Astrocyte (in vitro differentiated cells and primary cell): ENCODE measurements at regions not wholly inside any gene's neighbourhood (a gene's known extent, or its start where the extent isn't known, plus 50 kb on each side); places are given as distances from the start of the nearest gene placed in this dataset.
A peak's percentile ranks its signal among the peaks of the same experiment; 100 is the strongest.

ENCODE experiments used
- DNase-seq: peaks from one replicate; pipeline ENCODE4 v3.0.0-alpha.2; 2010; ENCODE audit warnings: low read depth
- FAIRE-seq: peaks from 2 replicates; lab custom pipeline; 2011; peaks lifted over from hg19 to GRCh38; lab: Jason Lieb, UNC
- H2AFZ ChIP-seq: 2 replicates; pipeline ENCODE4 v1.6.0; 2012; ENCODE audit warnings: low read depth, low read length, inconsistent platforms
- H3K27ac ChIP-seq: 2 replicates; pipeline ENCODE4 v1.5.1; 2011; ENCODE audit warnings: low read depth, low read length, inconsistent platforms
- H3K27me3 ChIP-seq: 2 replicates; pipeline ENCODE4 v1.6.0; 2011; ENCODE audit warnings: low read length, inconsistent platforms; ENCODE audit not compliant: insufficient read depth
- H3K36me3 ChIP-seq: 2 replicates; pipeline ENCODE4 v1.5.1; 2011; ENCODE audit warnings: low read length, inconsistent platforms; ENCODE audit not compliant: insufficient read depth
- H3K4me1 ChIP-seq: 2 replicates; pipeline ENCODE4 v1.5.1; 2011; ENCODE audit warnings: low read length, inconsistent platforms; ENCODE audit not compliant: insufficient read depth
- H3K4me2 ChIP-seq: 2 replicates; pipeline ENCODE4 v1.6.0; 2012; ENCODE audit warnings: low read length, inconsistent platforms
- H3K4me3 ChIP-seq: 2 replicates; pipeline ENCODE4 v1.5.1; 2011; ENCODE audit warnings: low read depth, mild to moderate bottlenecking, low read length, inconsistent platforms; ENCODE audit not compliant: insufficient read depth
- H3K79me2 ChIP-seq: 2 replicates; pipeline ENCODE4 v1.6.0; 2012; ENCODE audit warnings: mild to moderate bottlenecking, low read length, inconsistent platforms; ENCODE audit not compliant: insufficient read depth
- H3K9ac ChIP-seq: 2 replicates; pipeline ENCODE4 v1.6.0; 2012; ENCODE audit warnings: mild to moderate bottlenecking, low read length, inconsistent platforms
- H3K9me3 ChIP-seq: 2 replicates; pipeline ENCODE4 v1.5.1; 2012; ENCODE audit warnings: low read depth, mild to moderate bottlenecking, low read length, inconsistent platforms; ENCODE audit not compliant: insufficient read depth
- H4K20me1 ChIP-seq: 2 replicates; pipeline ENCODE4 v1.6.0; 2012; ENCODE audit warnings: low read length, inconsistent platforms; ENCODE audit not compliant: insufficient read depth
- H3K27ac Mint-ChIP-seq: one replicate; pipeline ENCODE4 v1.8.0; 2021; ENCODE audit warnings: mild to moderate bottlenecking, mixed read lengths; ENCODE audit not compliant: unreplicated experiment
- H3K27me3 Mint-ChIP-seq: one replicate; pipeline ENCODE4 v1.8.0; 2021; ENCODE audit warnings: low read depth, mixed read lengths; ENCODE audit not compliant: unreplicated experiment
- H3K36me3 Mint-ChIP-seq: one replicate; pipeline ENCODE4 v1.8.0; 2021; ENCODE audit warnings: low read depth, mixed read lengths; ENCODE audit not compliant: unreplicated experiment
- H3K4me1 Mint-ChIP-seq: one replicate; pipeline ENCODE4 v1.8.0; 2021; ENCODE audit warnings: low read depth, mixed read lengths; ENCODE audit not compliant: unreplicated experiment
- H3K4me3 Mint-ChIP-seq: one replicate; pipeline ENCODE4 v1.8.0; 2021; ENCODE audit warnings: mild to moderate bottlenecking, moderate library complexity, mixed read lengths; ENCODE audit not compliant: unreplicated experiment
- H3K9me3 Mint-ChIP-seq: one replicate; pipeline ENCODE4 v1.8.0; 2021; ENCODE audit warnings: mild to moderate bottlenecking, mixed read lengths; ENCODE audit not compliant: unreplicated experiment
- EZH2 ChIP-seq: IDR thresholded peaks from 2 replicates; pipeline ENCODE4 v1.6.1; 2012; ENCODE audit warnings: mild to moderate bottlenecking, low read length, inconsistent platforms; ENCODE audit not compliant: insufficient read depth
- TF ChIP-seq, protein P1 (sequence below): IDR thresholded peaks from 2 replicates; pipeline ENCODE4 v1.5.1; 2011; ENCODE audit warnings: low read depth, mild to moderate bottlenecking, inconsistent platforms, low read length, moderate library complexity; ENCODE audit not compliant: insufficient read depth

DNA sequence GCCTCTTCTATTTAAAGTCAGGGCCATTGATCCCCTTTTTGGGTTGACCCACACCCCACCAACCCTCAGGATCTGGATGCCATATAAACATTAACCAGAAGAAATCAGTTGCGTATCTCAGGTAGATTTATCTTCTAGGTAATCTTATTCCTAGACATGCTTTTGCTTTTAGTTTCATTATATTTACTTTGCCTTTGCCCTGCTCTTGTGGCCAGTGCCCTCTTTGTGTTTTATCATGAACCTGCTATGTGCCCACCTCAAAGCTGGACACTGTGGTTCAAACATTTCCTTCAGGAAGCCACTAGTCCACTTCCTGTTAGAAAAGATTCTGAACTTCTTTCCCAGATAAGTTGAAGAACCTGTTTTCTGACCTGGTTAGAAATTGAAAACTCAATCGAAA lies 117.4 kb upstream of the EDNRA start:
- H3K79me2 ChIP-seq = no peaks in the 10 kb centered on the region
- Mint-ChIP-seq H3K27me3 (no peaks in the 10 kb centered on the region), H3K4me1 (peaks cover 40% of the 10 kb centered on the region), H3K27ac (peak overlapping the region; percentile 94), H3K9me3 (no peaks in the 10 kb centered on the region), H3K36me3 (no peaks in the 10 kb centered on the region), H3K4me3 (no peak overlapping the region)
- H3K4me2 ChIP-seq = no peak overlapping the region
- H4K20me1 ChIP-seq = no peaks in the 10 kb centered on the region
- TF ChIP-seq, protein P1, sequence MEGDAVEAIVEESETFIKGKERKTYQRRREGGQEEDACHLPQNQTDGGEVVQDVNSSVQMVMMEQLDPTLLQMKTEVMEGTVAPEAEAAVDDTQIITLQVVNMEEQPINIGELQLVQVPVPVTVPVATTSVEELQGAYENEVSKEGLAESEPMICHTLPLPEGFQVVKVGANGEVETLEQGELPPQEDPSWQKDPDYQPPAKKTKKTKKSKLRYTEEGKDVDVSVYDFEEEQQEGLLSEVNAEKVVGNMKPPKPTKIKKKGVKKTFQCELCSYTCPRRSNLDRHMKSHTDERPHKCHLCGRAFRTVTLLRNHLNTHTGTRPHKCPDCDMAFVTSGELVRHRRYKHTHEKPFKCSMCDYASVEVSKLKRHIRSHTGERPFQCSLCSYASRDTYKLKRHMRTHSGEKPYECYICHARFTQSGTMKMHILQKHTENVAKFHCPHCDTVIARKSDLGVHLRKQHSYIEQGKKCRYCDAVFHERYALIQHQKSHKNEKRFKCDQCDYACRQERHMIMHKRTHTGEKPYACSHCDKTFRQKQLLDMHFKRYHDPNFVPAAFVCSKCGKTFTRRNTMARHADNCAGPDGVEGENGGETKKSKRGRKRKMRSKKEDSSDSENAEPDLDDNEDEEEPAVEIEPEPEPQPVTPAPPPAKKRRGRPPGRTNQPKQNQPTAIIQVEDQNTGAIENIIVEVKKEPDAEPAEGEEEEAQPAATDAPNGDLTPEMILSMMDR = no peak
- TF ChIP-seq EZH2 = no peak
- no peak overlapping the region for H3K27ac ChIP-seq
- FAIRE-seq = no peak
- no peaks in the 10 kb centered on the region for H3K36me3 ChIP-seq
- H3K27me3 ChIP-seq = no peaks in the 10 kb centered on the region
- peaks cover 41% of the 10 kb centered on the region for H3K4me1 ChIP-seq
- no peaks in the 10 kb centered on the region for H3K9me3 ChIP-seq
- no peak overlapping the region for H2AFZ ChIP-seq
- no peak for DNase-seq
- no peak overlapping the region for H3K9ac ChIP-seq
- H3K4me3 ChIP-seq = no peak overlapping the region

DNA sequence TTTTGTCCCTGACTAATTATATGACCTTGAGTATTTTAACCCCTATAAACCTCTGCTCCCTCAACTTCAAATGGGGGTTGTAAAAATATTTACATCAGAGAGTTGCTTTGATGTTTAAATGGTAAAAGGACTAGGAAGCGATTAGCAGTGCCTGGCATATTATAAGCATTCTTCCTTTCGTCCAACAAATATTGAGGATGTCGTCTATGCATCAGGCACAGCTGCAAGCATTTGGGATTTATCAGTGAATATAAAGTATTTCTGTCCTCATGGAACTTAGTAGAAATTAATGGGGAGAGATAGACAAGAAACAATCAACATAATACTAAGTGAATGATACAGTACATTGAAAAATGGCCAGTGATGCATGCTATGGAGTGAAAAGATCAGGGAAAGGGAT lies 115.5 kb upstream of the EDNRA start:
- no peak for FAIRE-seq
- H3K27me3 Mint-ChIP-seq = no peaks in the 10 kb centered on the region

DNA sequence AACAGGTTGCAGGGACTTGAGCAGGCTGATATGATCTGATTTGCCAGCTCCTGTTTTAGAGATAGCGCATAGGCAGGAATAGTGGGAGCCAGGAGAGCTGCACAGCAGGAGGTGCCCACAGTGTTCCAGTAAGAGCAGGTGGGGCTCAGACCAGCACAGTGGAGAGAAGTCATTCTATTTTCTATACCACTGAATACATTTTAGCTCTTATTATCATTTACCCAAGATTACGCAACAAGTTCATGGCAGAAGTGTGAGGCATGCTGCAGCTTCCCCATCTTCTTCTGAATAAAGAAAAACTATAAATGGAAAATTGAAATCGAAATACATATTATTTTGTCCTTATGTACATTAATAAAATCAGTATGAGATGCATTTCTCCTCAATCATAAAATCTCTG lies 114.7 kb upstream of the EDNRA start:
- H3K27ac ChIP-seq = no peak overlapping the region
- no peaks in the 10 kb centered on the region for H3K36me3 Mint-ChIP-seq
- no peaks in the 10 kb centered on the region for H3K27me3 ChIP-seq
- no peaks in the 10 kb centered on the region for H3K9me3 Mint-ChIP-seq
- peaks cover 38% of the 10 kb centered on the region for H3K4me1 Mint-ChIP-seq
- FAIRE-seq = no peak
- no peaks in the 10 kb centered on the region for H4K20me1 ChIP-seq
- no peak overlapping the region for H2AFZ ChIP-seq
- peaks cover 35% of the 10 kb centered on the region for H3K4me1 ChIP-seq
- H3K27me3 Mint-ChIP-seq = no peaks in the 10 kb centered on the region
- no peaks in the 10 kb centered on the region for H3K36me3 ChIP-seq
- H3K4me3 ChIP-seq = no peak overlapping the region
- TF ChIP-seq, protein P1 = no peak
- no peak for TF ChIP-seq EZH2
- no peak for DNase-seq
- H3K9me3 ChIP-seq = no peaks in the 10 kb centered on the region
- no peak overlapping the region for H3K4me2 ChIP-seq
- no peak overlapping the region for H3K4me3 Mint-ChIP-seq
- no peak overlapping the region for H3K27ac Mint-ChIP-seq
- H3K79me2 ChIP-seq = no peaks in the 10 kb centered on the region
- no peak overlapping the region for H3K9ac ChIP-seq

More for the DNA sequence above, 115.5 kb upstream of the EDNRA start:
- H3K4me3 ChIP-seq = no peak overlapping the region
- H4K20me1 ChIP-seq = no peaks in the 10 kb centered on the region
- Mint-ChIP-seq H3K36me3 (no peaks in the 10 kb centered on the region), H3K27ac (no peak overlapping the region), H3K4me1 (peaks cover 37% of the 10 kb centered on the region), H3K9me3 (no peaks in the 10 kb centered on the region), H3K4me3 (no peak overlapping the region)
- H3K4me2 ChIP-seq = no peak overlapping the region
- no peak for DNase-seq
- no peaks in the 10 kb centered on the region for H3K9me3 ChIP-seq
- H2AFZ ChIP-seq = no peak overlapping the region
- no peaks in the 10 kb centered on the region for H3K27me3 ChIP-seq
- TF ChIP-seq, protein P1 = no peak
- no peak for TF ChIP-seq EZH2
- H3K36me3 ChIP-seq = no peaks in the 10 kb centered on the region
- no peaks in the 10 kb centered on the region for H3K79me2 ChIP-seq
- peaks cover 37% of the 10 kb centered on the region for H3K4me1 ChIP-seq
- no peak overlapping the region for H3K9ac ChIP-seq
- no peak overlapping the region for H3K27ac ChIP-seq
